ENCODE measurements at regions not wholly inside any gene's neighbourhood (a gene's known extent, or its start where the extent isn't known, plus 50 kb on each side); places are given as distances from the start of the nearest gene placed in this dataset.

DNA sequence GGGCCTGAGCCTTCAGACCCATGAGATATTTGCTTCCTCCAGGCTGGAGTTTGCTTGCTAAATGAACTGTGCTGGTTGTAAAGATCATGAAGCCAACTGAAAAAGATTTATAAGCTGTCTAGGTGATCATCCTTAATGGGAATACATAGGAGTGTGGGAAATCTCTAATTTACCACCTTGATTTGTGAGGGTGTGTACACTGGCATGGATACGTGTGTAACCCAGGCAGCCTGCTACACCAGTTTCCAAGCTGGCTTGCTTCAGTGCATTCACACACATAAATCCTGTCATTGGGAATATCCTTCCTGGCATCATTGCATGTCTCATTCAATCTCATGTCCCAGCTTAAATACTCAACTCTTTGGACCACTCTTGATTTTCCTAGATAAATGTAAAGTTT is 57.6 kb upstream of the GNG12 start:
- H3K4me3 ChIP-seq: no peak overlapping the region
- TF ChIP-seq CTCF (IDR thresholded peaks at IDR 0.05; ENCODE audit: poor library complexity): no peak
- no peak for TF ChIP-seq EZH2phosphoT487 (IDR thresholded peaks at IDR 0.05; ENCODE audit: low read depth, severe bottlenecking, unreplicated experiment)
- no peak for TF ChIP-seq EZH2 (IDR thresholded peaks at IDR 0.05; ENCODE audit: borderline replicate concordance)
- H3K9me3 ChIP-seq (ENCODE audit: low read depth): no peaks in the 10 kb centered on the region
- no peaks in the 10 kb centered on the region for H3K36me3 ChIP-seq (replicated peaks; ENCODE audit: insufficient read depth, low read depth)
- H4K20me1 ChIP-seq (ENCODE audit: insufficient read depth, poor library complexity, severe bottlenecking): no peaks in the 10 kb centered on the region
- no peaks in the 10 kb centered on the region for H3K79me2 ChIP-seq
- no peaks in the 10 kb centered on the region for H3K4me1 ChIP-seq (ENCODE audit: insufficient read depth)
- no peak for DNase-seq (ENCODE audit: low spot score)
- H3K27ac ChIP-seq: no peak overlapping the region
- no peak overlapping the region for H2AFZ ChIP-seq
- H3K9me2 ChIP-seq (replicated peaks; ENCODE audit: insufficient read depth): no peaks in the 10 kb centered on the region
- H3K27me3 ChIP-seq: no peaks in the 10 kb centered on the region
- WGBS (ENCODE audit: low lambda C conversion rate, missing lambda C conversion rate): 100% methylated on average over 1 of the region's 1 CpG
- no peak overlapping the region for H3K4me2 ChIP-seq

DNA sequence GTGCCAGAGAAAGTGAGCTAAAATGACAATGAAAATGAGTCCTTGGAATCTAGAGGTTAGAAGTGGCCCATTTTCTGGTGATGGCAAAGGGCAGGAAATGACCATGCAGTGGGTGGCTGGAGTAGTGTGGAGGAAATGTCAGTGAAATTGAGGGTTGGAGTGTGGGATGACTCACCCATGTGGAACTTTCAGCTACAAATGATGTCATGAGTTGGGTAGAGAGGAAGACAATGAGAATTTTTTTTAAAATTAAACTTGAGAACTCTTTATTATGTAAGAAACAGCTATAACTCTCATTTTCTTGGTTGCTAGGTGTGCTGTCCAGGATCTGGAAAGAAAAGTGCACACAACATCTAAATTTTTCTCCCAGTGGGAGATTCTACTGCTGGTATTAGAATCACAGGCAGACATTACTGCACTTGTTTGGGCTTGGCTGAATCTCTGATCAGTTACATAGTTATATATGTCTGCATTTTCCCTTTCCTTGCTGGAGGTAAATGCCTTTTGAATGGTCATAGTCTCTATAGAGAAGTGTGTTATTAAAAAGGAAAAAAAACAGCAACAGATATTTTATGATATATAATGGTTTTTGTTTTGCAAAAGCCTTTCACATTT is 56.8 kb upstream of the GNG12 start:
- Histone ChIP-seq H3K4me2 (no peak overlapping the region), H3K79me2 (no peaks in the 10 kb centered on the region), H3K9me2 (replicated peaks; ENCODE audit: insufficient read depth) (no peaks in the 10 kb centered on the region), H3K9me3 (ENCODE audit: low read depth) (no peaks in the 10 kb centered on the region), H3K27ac (peak overlapping the region; percentile 13), H3K27me3 (no peaks in the 10 kb centered on the region), H4K20me1 (ENCODE audit: insufficient read depth, poor library complexity, severe bottlenecking) (no peaks in the 10 kb centered on the region), H2AFZ (no peak overlapping the region), H3K4me3 (no peak overlapping the region), H3K4me1 (ENCODE audit: insufficient read depth) (no peaks in the 10 kb centered on the region), H3K36me3 (replicated peaks; ENCODE audit: insufficient read depth, low read depth) (no peaks in the 10 kb centered on the region)
- no peak for TF ChIP-seq EZH2 (IDR thresholded peaks at IDR 0.05; ENCODE audit: borderline replicate concordance)
- TF ChIP-seq CTCF (IDR thresholded peaks at IDR 0.05; ENCODE audit: poor library complexity): no peak
- TF ChIP-seq EZH2phosphoT487 (IDR thresholded peaks at IDR 0.05; ENCODE audit: low read depth, severe bottlenecking, unreplicated experiment): no peak
- peak; percentile 41 for DNase-seq (ENCODE audit: low spot score)

DNA sequence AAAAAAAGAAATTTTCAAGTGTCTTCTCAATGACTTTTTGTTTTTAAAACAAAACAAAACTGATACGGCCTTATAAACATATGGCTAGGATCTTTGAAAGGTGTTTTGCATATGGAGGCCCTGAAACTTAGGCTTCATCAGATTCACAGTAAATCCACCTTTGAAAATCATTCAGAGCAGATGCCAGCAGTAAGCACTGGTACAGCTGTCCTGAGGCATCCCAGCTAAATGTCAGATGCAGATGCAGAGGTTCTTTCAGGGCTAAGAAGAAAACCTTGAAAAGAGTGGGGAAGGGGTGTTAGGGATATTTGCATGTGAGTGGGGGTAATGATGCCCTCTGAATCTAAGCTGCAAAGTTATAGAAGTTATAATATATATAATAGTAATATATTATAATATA is 56.2 kb upstream of the GNG12 start:
- Histone ChIP-seq H3K4me2 (no peak overlapping the region), H3K79me2 (no peaks in the 10 kb centered on the region), H3K9me3 (ENCODE audit: low read depth) (no peaks in the 10 kb centered on the region), H3K27ac (no peak overlapping the region), H3K36me3 (replicated peaks; ENCODE audit: insufficient read depth, low read depth) (no peaks in the 10 kb centered on the region), H4K20me1 (ENCODE audit: insufficient read depth, poor library complexity, severe bottlenecking) (no peaks in the 10 kb centered on the region), H3K4me3 (no peak overlapping the region), H3K27me3 (no peaks in the 10 kb centered on the region), H2AFZ (no peak overlapping the region), H3K9me2 (replicated peaks; ENCODE audit: insufficient read depth) (no peaks in the 10 kb centered on the region), H3K4me1 (ENCODE audit: insufficient read depth) (no peaks in the 10 kb centered on the region)
- TF ChIP-seq CTCF (IDR thresholded peaks at IDR 0.05; ENCODE audit: poor library complexity): no peak
- TF ChIP-seq EZH2 (IDR thresholded peaks at IDR 0.05; ENCODE audit: borderline replicate concordance): no peak
- no peak for TF ChIP-seq EZH2phosphoT487 (IDR thresholded peaks at IDR 0.05; ENCODE audit: low read depth, severe bottlenecking, unreplicated experiment)
- 92% methylated on average over 1 of the region's 1 CpG for WGBS (ENCODE audit: low lambda C conversion rate, missing lambda C conversion rate)
- no peak for DNase-seq (ENCODE audit: low spot score)
